Bronchial epithelial cell (primary cell): ENCODE measurements at regions not wholly inside any gene's neighbourhood (a gene's known extent, or its start where the extent isn't known, plus 50 kb on each side); places are given as distances from the start of the nearest gene placed in this dataset.

Experiments used
- DNase-seq: peaks from one replicate; pipeline ENCODE4 v3.0.0-alpha.2; 2010; ENCODE audit warnings: low read depth
- FAIRE-seq: peaks from 2 replicates; lab custom pipeline; 2011; peaks lifted over from hg19 to GRCh38; lab: Jason Lieb, UNC
- H3K27me3 ChIP-seq: 2 replicates; pipeline ENCODE4 v1.5.1; 2011; ENCODE audit warnings: low read length; ENCODE audit not compliant: control insufficient read depth, insufficient read depth
- H3K36me3 ChIP-seq: 2 replicates; pipeline ENCODE4 v1.5.1; 2011; ENCODE audit warnings: low read length; ENCODE audit not compliant: control insufficient read depth, insufficient read depth
- H3K4me3 ChIP-seq: 2 replicates; pipeline ENCODE4 v1.5.1; 2011; ENCODE audit warnings: mild to moderate bottlenecking, low read depth, low read length, control low read depth
- TF ChIP-seq, protein P1 (sequence below): IDR thresholded peaks from 2 replicates; pipeline ENCODE4 v1.5.1; 2011; ENCODE audit warnings: mild to moderate bottlenecking, moderate library complexity, low read length, control low read depth, inconsistent platforms; ENCODE audit not compliant: insufficient read depth, severe bottlenecking

DNA sequence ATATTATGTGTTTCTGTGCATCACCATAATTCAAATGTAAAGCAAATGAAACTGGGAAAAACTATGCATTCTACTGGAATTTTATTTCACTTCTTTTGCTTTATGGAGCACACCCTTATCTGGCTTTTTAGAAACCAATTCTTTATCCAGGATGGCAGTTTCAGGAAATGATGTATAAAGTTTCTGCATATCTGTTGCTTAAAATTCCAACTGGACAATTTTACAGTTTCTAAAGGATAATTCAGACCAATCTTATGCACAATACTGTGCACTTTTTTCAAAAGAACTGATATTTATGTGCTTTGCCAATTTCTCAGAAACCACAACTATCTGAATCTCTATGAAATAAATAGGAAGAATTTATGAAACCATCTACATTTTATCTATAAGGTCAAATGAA lies 246.5 kb upstream of the MIR17HG start:
- TF ChIP-seq, protein P1, sequence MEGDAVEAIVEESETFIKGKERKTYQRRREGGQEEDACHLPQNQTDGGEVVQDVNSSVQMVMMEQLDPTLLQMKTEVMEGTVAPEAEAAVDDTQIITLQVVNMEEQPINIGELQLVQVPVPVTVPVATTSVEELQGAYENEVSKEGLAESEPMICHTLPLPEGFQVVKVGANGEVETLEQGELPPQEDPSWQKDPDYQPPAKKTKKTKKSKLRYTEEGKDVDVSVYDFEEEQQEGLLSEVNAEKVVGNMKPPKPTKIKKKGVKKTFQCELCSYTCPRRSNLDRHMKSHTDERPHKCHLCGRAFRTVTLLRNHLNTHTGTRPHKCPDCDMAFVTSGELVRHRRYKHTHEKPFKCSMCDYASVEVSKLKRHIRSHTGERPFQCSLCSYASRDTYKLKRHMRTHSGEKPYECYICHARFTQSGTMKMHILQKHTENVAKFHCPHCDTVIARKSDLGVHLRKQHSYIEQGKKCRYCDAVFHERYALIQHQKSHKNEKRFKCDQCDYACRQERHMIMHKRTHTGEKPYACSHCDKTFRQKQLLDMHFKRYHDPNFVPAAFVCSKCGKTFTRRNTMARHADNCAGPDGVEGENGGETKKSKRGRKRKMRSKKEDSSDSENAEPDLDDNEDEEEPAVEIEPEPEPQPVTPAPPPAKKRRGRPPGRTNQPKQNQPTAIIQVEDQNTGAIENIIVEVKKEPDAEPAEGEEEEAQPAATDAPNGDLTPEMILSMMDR: no peak
- no peak overlapping the region for H3K4me3 ChIP-seq
- DNase-seq (no peak), FAIRE-seq (no peak)
- no peaks in the 10 kb centered on the region for H3K27me3 ChIP-seq
- no peaks in the 10 kb centered on the region for H3K36me3 ChIP-seq

DNA sequence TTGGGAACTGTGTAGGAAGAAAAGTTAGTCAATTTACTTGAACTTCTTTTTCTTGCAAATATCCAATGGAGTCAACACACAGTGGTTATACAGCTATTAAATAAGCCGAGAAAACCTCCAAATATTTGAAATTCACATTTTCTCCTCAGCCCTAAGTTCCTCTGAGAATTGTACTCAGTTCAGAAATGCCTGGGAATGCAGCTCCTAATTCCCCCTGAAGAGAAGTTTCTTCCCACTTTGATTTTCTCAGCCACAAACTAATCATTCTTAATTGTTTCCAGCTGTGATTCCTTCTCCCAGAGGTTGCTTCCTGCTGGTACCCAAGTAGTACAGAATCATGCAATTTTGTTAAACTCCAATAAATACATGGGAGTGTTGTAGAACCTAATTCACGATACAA lies 246.1 kb upstream of the MIR17HG start:
- TF ChIP-seq, protein P1: no peak
- FAIRE-seq (no peak), DNase-seq (no peak)
- Histone ChIP-seq H3K27me3 (no peaks in the 10 kb centered on the region), H3K4me3 (no peak overlapping the region), H3K36me3 (no peaks in the 10 kb centered on the region)

DNA sequence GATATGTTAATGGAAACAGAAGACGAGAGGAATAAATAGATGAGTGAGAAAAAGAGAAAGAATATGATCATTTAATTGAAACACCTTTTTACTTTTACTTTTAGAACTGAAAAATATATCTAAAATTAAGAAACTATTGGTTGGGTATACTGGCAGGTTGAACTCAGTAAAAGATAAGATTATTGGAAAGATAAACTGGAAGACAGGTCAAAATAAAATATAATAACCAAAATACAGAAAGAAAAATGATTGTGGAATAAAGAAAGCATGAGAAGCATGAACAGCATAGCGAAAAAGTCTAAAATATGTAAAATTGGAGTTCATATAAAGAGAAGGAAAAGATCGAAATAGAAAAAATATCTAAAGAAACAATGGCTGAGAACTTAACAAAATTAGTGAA lies 242.2 kb upstream of the MIR17HG start:
- Histone ChIP-seq H3K27me3 (no peaks in the 10 kb centered on the region), H3K4me3 (no peak overlapping the region), H3K36me3 (no peaks in the 10 kb centered on the region)
- DNase-seq: no peak
- FAIRE-seq: no peak
- TF ChIP-seq, protein P1: no peak

DNA sequence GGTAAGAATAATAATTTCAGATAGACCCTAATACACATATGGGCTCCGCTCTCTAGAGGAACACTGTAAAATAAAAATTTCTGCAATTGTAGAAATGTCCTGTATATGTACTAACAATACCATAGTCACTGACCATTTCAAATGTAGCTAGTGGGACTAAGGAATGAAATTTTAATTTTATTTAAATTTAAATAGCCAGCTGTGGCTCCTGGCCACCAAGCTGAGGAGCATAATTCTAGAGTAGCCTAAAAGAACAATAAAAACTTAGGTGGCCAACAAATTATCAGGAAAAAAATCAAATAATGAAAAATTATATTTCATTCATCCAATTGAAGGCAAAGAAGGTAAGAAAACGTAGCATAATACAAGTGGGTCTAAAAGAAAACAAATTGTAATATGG lies 240.9 kb upstream of the MIR17HG start:
- Histone ChIP-seq H3K4me3 (no peak overlapping the region), H3K27me3 (no peaks in the 10 kb centered on the region), H3K36me3 (no peaks in the 10 kb centered on the region)
- TF ChIP-seq, protein P1: no peak
- DNase-seq (no peak), FAIRE-seq (no peak)

DNA sequence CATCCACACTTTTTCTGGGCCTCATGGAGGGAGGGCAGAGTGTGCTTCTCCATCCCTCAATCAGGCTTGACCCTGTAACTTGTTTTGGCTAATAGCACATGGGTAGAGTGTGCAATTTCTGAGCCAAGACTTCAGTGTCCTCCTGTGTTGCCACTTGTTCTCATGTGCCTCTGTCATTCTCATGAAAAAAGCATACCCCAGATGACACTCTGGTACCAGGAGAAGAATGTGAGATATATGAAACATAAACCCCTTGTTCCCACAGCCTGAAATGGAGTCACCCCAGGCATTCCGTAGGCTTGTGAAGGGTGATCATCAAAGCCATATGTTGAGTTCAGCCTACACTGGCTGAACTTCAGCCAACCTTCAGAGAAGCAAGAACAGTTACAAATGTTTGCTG lies 239.2 kb upstream of the MIR17HG start:
- TF ChIP-seq, protein P1: no peak
- Histone ChIP-seq H3K36me3 (no peaks in the 10 kb centered on the region), H3K4me3 (no peak overlapping the region), H3K27me3 (no peaks in the 10 kb centered on the region)
- DNase-seq (no peak), FAIRE-seq (no peak)

DNA sequence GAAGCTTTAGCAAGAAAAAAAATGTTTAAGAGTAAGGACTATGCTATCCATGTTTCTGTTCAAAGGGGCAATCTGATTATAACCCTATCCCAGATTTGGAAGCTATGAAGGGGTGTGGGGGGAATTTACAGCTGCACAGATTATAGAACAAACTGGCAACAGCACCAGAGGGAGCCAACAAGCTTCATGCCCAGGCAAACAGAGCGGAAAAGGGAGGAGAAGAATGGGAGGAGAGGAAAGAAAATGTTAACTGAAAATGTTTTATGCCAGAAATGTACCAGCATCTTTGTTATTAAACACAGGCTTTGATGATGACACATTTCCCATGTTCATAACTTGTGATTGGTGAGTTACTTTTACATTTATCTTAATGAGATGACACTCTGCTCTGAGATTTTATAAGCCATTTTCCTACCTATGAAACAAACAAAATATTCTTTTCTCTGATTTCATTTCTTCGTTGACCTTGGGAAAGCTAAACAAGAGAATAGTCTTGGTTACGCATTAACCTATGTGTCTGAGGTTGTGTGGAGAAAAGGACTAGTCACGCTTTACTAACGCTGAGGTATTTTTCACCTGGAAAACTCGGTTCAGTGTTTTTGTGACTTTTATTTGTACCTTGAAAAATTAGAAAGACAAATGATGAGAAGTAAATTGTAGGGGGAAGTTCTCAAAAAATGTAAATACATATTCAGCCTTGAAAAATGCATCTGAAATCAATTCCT lies 235.8 kb upstream of the MIR17HG start:
- Histone ChIP-seq H3K36me3 (no peaks in the 10 kb centered on the region), H3K4me3 (no peak overlapping the region), H3K27me3 (no peaks in the 10 kb centered on the region)
- TF ChIP-seq, protein P1: no peak
- DNase-seq (no peak), FAIRE-seq (no peak)
